NAMALWA (cell line): ENCODE measurements at regions not wholly inside any gene's neighbourhood (a gene's known extent, or its start where the extent isn't known, plus 50 kb on each side); places are given as distances from the start of the nearest gene placed in this dataset.

Experiments used
- DNase-seq: peaks from one replicate; pipeline ENCODE4 v3.0.0-alpha.2; 2015; ENCODE audit warnings: low spot score

DNA sequence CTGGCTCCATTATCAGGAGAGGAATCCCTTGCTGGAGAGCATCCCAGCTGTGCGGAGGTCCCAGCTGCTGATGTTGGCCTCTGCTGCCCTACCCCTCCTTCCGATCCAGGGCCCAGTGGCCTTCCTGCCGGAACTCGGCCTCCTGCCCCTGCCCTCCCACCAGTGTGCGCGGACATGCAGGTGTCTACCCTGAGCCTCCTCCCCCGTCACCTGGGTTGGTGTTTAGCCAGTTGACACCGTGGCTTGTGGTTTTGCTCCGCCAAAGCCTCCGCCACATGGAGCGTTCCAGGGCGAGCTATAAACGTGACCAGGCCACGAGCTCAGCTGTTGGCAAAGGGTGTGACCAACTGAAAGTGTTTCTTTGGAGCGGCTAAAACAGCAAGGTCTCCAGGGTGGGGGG lies 1104.3 kb downstream of the BCL11B start:
- DNase-seq, result no peak

DNA sequence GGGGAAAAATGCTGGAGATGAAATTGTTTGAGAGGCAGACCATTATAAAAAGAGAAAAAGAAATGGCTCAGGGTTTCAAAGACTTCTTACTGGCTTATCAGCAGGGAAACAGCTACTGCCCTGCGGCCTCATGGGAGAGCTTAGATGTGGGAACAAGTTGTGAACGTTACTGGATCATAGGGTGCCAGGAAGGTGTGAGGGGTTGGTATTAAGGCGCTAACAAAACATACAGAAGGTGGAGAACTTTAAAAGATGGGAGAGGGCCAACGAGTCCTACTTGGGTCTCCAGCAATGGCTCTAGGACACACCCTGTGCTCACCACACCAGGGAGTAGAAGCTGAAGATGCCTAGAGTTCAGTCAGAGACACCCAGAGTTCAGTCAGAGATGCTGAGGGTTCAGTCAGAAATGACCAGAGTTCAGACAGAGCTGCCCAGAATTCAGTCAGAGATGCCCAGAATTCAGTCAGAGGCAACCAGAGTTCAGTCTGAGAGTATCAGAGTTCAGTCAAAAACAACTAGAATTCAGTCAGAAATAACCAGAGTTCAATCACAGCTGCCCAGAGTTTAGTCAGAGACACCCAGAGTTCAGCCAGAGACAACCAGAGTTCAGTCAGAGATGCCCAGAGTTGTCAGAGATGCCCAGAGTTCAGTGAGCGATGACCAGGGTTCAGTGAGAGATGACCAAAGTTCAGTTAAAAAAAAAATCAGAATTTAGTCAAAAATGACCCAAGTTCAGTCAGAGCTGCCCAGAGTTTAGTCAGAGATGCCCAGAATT lies 1103.6 kb downstream of the BCL11B start:
- no peak for DNase-seq

- no peak for DNase-seq
These were observed 1102.8 kb downstream of the BCL11B start for GRCh38 chr14:98169170-98169587.

DNA sequence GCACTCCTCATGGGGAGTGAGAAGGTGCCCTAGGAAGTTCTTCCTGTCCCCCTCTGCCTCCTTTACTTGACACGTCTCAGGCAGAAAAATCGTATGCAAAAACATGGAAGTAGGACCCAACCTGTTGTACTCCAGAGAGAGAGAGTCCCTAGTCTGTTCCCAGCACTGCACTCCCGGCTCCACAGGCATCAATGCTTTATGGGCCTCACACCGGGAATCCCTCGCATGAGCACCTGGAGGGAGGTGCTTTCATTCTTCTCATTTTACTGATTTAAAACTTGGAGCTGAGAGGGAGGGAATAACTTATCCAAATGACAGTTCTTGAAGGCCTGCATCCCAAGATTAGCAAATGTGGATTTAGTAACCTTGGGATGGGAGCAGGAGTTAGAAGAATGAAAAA lies 1101.4 kb downstream of the BCL11B start:
- DNase-seq, result no peak

- DNase-seq, result no peak
These were observed 1100.3 kb downstream of the BCL11B start for GRCh38 chr14:98171654-98172053.

DNA sequence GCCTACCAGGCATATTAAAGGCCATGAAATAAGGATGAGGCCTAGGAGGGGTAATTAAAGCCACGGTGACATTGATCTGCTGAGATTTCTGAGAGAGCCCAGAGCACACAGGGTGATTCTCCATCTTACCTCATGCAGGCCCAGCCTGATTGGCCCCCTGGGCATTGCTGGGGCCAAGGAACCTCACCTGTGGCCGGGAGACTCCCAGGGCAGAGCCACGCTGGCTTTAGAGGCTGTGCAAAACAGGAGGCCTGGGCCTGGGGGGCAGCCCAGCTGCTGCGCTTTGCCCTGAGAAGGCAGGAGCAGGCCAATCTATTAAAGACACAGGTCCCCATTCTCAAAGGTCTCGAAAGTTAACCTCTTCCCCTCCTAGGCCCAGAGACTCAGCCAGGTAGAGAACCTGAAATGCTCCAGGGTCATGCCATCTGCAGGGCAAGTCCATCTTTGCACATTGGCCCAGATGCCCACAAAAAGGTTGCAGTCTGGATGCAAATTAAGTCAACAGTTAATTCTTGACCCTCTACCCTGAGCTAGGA lies 1099.7 kb downstream of the BCL11B start:
- DNase-seq, result no peak

DNA sequence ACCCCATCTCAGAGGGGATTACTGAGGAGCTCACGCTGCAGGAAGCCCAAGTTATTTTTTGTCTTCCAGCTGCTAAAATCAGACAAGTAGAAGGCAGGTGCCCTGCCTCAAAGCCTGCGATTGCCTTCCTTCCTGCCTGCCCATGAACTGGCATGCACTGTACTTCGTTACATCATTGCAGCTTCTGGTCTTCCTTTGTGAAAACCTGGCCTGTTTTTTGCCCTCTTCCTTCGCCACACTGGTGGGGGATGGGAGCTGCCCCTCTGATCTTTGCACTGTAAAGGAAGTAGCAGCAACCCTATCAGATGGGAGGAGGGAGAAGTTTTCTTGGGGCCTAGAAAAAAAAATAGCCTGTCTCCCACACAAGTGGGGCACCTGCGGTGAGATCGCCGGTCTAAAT lies 1098.7 kb downstream of the BCL11B start:
- DNase-seq, result no peak

DNA sequence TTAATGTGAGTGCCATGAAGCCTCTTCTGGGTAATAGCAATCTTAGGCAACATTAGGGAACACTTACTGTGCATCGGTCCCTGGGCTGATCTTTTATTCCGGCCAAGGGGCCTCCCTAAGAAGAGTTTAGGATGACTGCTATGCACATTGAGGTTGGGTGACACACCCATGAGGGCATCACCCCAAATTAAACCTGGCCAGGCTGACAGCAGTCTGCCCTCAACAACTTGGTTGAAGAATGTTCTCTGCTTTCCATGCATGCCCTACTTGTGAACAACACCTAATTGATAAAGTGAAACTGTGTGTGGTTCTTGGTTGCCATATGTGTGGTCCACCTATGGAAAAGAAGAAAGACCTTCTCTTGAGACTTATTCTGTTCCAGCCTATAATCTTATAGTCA lies 1098.0 kb downstream of the BCL11B start:
- DNase-seq, result no peak

GRCh38 chr14:98175436-98175835 lies 1096.6 kb downstream of the BCL11B start:
- DNase-seq, result no peak

DNA sequence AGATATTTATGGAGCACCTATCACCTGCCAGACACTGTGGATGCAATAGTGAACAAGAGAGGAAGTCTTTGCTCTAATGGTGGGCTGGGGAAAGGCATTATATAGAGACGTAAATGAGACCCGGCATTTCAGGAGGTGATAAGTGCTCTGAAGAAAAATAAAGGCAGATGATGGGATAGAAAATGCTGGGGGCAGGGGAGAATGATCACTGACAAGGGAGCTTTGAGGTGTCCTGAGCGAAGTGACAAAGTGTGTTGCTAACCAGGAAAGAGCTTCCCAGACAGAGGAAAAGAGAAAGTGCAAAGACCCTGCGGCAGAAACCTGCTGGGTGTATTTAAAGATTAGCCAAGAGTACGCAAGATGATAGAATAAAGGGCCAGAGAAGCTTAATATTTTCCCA lies 1096.1 kb downstream of the BCL11B start:
- no peak for DNase-seq

- no peak for DNase-seq
These were observed 1095.1 kb downstream of the BCL11B start for GRCh38 chr14:98176892-98177291.

DNA sequence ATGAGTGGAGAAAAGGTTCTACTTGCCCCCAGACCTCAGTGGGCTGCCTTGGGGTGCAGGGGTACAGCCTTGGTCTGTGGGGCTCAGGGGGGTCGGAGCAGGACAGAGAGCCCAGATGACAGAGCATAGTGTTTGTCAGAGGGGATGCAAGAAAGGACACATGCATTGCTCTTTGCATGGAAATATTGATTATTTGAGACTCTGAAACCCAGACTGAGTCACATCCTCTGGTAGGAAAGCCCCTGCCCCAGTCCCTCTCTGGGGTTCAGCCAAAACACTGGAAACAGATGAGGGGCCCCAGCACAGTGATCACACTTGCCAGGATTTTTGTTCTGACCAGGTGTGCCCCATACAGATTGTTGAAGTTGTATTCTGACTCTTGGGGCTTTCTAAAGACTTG lies 1094.4 kb downstream of the BCL11B start:
- DNase-seq, result no peak

GRCh38 chr14:98181241-98181640 lies 1090.8 kb downstream of the BCL11B start:
- DNase-seq, result no peak

GRCh38 chr14:98181768-98182167 lies 1090.2 kb downstream of the BCL11B start:
- no peak for DNase-seq

DNA sequence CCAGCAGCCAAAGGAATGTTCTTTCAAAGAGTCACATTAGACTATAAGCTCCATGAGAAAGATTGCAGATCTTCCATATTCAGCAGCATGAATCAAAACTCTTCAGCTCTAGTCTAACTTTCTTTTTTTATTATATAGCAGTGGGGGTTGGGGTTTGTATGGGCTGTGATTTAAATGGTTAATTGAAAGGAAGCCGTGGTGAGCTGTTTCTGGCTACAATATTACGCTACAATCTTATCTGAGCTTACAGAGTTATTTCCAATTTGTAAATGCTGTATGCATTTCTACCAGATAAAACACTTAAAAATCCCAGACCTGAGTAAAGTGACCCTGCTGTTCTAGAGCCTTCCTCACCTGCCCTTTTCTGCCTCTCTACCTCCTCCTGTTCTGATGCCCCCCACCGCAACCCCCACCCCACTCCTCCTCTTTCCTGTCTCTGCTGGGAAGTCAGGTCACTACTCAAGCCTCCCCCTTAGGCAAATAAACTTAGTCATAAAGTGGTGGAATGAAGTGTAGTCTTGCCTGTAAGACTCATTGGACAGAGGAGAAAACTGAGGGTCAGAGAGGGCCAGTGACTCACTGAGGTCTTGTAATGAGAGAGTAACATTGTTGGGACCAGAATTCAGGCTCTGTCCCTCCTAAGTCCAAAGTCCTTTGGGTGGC lies 1089.5 kb downstream of the BCL11B start:
- no peak for DNase-seq

GRCh38 chr14:98183556-98183955 lies 1088.4 kb downstream of the BCL11B start:
- DNase-seq, result no peak

GRCh38 chr14:98184457-98184856 lies 1087.5 kb downstream of the BCL11B start:
- DNase-seq, result no peak

- no peak for DNase-seq
These were observed 1087.0 kb downstream of the BCL11B start for GRCh38 chr14:98185036-98185435.

DNA sequence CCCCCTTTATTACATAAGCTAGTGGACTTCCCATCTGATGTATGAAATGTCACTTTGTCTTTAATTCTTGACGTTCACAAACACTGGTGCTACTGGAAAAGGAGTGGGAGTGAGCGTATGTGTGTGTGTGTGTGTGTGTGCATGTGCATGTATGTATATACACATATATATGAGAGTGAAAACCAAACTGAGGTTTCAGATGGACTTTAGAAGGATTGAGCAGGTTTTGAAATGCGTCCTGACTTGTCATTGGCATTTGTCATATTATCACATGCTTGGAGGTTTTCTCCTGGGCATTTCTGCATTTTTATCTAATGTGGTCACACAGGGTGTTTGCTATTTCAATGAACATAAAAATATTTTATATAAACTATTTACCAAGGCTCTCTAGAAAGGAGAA lies 1085.9 kb downstream of the BCL11B start:
- no peak for DNase-seq

DNA sequence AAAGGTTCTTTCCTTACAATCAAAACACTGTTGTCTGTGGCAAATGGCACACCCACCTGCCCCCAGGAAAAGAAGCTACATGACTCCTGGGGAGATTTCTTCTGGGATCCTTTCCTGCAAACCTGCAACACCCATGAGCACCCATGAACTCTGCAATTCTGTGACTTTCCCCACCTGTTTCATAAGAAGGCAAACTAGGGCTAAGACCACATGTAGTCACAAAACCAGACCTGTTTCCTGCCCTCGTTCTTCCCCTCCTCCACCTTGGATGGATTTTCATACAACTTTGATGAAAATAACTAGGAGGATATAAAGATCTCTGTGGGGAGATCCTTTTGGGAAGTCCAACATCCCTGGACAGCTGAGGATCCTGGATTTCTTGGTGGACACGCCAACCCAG lies 1084.7 kb downstream of the BCL11B start:
- no peak for DNase-seq

DNA sequence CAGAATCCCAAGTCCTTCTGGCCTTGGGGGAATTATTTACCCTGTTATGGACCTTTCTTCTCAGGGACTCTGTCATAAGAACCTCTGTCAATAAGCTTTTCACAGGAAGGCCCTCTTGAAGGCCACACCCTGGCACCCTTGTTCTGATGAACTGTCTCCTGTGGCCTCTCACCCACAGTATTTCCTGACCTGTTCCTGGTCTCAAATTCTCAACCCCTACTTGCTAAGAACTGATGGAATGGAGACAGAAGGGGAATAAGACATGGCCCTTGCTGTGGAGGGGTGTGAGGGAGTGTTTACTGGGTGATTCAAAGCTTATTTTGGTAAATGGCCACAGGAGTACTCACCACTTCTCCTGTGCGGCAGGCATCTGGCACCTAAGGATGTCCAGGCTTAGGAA lies 1082.9 kb downstream of the BCL11B start:
- DNase-seq, result no peak

- DNase-seq, result no peak
These were observed 1082.5 kb downstream of the BCL11B start for GRCh38 chr14:98189511-98189910.

GRCh38 chr14:98189944-98190343 lies 1082.1 kb downstream of the BCL11B start:
- no peak for DNase-seq

DNA sequence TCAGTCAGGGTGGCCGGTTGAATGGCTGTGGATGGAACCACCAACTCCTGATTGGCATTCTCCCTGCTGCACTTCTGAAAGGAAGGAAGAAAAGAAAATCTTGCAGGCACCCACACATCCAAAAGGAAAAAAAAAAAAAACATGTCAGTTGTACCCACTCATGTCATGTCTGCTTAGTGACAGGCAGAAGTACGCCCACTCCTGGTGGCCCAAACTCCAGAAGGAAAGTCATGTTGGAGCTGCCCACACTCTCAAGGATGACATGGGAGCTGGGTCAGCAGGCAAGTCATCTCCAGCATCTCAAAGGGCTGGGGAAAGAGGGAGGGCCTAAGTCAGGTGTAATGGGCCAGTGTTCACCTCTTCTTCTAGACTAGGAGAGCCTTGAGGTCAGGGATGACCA lies 1079.1 kb downstream of the BCL11B start:
- no peak for DNase-seq
